Rectal smooth muscle tissue (tissue), 1 donor: ENCODE measurements at regions not wholly inside any gene's neighbourhood (a gene's known extent, or its start where the extent isn't known, plus 50 kb on each side); places are given as distances from the start of the nearest gene placed in this dataset.

Experiments used
- H3K27ac ChIP-seq: one replicate; pipeline ENCODE4 v1.7.0; 2013; ENCODE audit warnings: low read depth, low read length, inconsistent platforms
- H3K27me3 ChIP-seq: one replicate; pipeline ENCODE4 v1.7.0; 2013; ENCODE audit warnings: low read length; ENCODE audit not compliant: control insufficient read depth, insufficient read depth
- H3K36me3 ChIP-seq: one replicate; pipeline ENCODE4 v1.7.0; 2013; ENCODE audit warnings: low read length; ENCODE audit not compliant: control insufficient read depth, insufficient read depth
- H3K4me1 ChIP-seq: one replicate; pipeline ENCODE4 v1.7.0; 2013; ENCODE audit warnings: low read length; ENCODE audit not compliant: control insufficient read depth, insufficient read depth
- H3K4me3 ChIP-seq: one replicate; pipeline ENCODE4 v1.7.0; 2013; ENCODE audit warnings: low read length
- H3K9ac ChIP-seq: one replicate; pipeline ENCODE4 v1.7.0; 2013; ENCODE audit warnings: low read length

GRCh38 chr5:174383210-174384167, 338.0 kb downstream of the NSG2 start:
- H3K4me3 ChIP-seq = no peak overlapping the region
- H3K27me3 ChIP-seq = no peaks in the 10 kb centered on the region
- H3K9ac ChIP-seq = no peak overlapping the region
- no peak overlapping the region for H3K27ac ChIP-seq
- no peaks in the 10 kb centered on the region for H3K4me1 ChIP-seq
- H3K36me3 ChIP-seq = no peaks in the 10 kb centered on the region

- Histone ChIP-seq H3K9ac (no peak overlapping the region), H3K27ac (no peak overlapping the region), H3K4me1 (no peaks in the 10 kb centered on the region), H3K4me3 (no peak overlapping the region), H3K27me3 (no peaks in the 10 kb centered on the region), H3K36me3 (no peaks in the 10 kb centered on the region)
Measured at GRCh38 chr5:174384509-174384947, 339.0 kb downstream of the NSG2 start.

GRCh38 chr5:174386306-174386705, 338.1 kb upstream of the MSX2 start:
- Histone ChIP-seq H3K27ac (no peak overlapping the region), H3K4me3 (no peak overlapping the region), H3K9ac (no peak overlapping the region), H3K4me1 (no peaks in the 10 kb centered on the region), H3K36me3 (no peaks in the 10 kb centered on the region), H3K27me3 (no peaks in the 10 kb centered on the region)

GRCh38 chr5:174386846-174387245, 337.5 kb upstream of the MSX2 start:
- Histone ChIP-seq H3K36me3 (no peaks in the 10 kb centered on the region), H3K4me3 (no peak overlapping the region), H3K27ac (no peak overlapping the region), H3K27me3 (no peaks in the 10 kb centered on the region), H3K9ac (no peak overlapping the region), H3K4me1 (no peaks in the 10 kb centered on the region)

GRCh38 chr5:174387448-174387847, 336.9 kb upstream of the MSX2 start:
- Histone ChIP-seq H3K27ac (no peak overlapping the region), H3K36me3 (no peaks in the 10 kb centered on the region), H3K27me3 (no peaks in the 10 kb centered on the region), H3K4me3 (no peak overlapping the region), H3K4me1 (no peaks in the 10 kb centered on the region), H3K9ac (no peak overlapping the region)

GRCh38 chr5:174392892-174393291, 331.5 kb upstream of the MSX2 start:
- no peak overlapping the region for H3K27ac ChIP-seq
- no peaks in the 10 kb centered on the region for H3K4me1 ChIP-seq
- no peak overlapping the region for H3K9ac ChIP-seq
- H3K4me3 ChIP-seq = no peak overlapping the region
- H3K27me3 ChIP-seq = no peaks in the 10 kb centered on the region
- H3K36me3 ChIP-seq = no peaks in the 10 kb centered on the region

GRCh38 chr5:174396541-174396940, 327.8 kb upstream of the MSX2 start:
- Histone ChIP-seq H3K4me3 (no peak overlapping the region), H3K36me3 (no peaks in the 10 kb centered on the region), H3K9ac (no peak overlapping the region), H3K27me3 (no peaks in the 10 kb centered on the region), H3K27ac (no peak overlapping the region), H3K4me1 (no peaks in the 10 kb centered on the region)

GRCh38 chr5:174397206-174397605, 327.2 kb upstream of the MSX2 start:
- Histone ChIP-seq H3K9ac (no peak overlapping the region), H3K4me1 (no peaks in the 10 kb centered on the region), H3K36me3 (no peaks in the 10 kb centered on the region), H3K27ac (no peak overlapping the region), H3K27me3 (no peaks in the 10 kb centered on the region), H3K4me3 (no peak overlapping the region)

GRCh38 chr5:174398171-174398570, 326.2 kb upstream of the MSX2 start:
- Histone ChIP-seq H3K9ac (no peak overlapping the region), H3K27ac (no peak overlapping the region)

GRCh38 chr5:174399411-174399810, 325.0 kb upstream of the MSX2 start:
- Histone ChIP-seq H3K27me3 (no peaks in the 10 kb centered on the region), H3K4me3 (no peak overlapping the region), H3K36me3 (no peaks in the 10 kb centered on the region)

More at GRCh38 chr5:174398171-174398570, 326.2 kb upstream of the MSX2 start:
- Histone ChIP-seq H3K36me3 (no peaks in the 10 kb centered on the region), H3K27me3 (no peaks in the 10 kb centered on the region), H3K4me3 (no peak overlapping the region), H3K4me1 (no peaks in the 10 kb centered on the region)

GRCh38 chr5:174400461-174400860, 323.9 kb upstream of the MSX2 start:
- H3K27ac ChIP-seq = no peak overlapping the region

More at GRCh38 chr5:174399411-174399810, 325.0 kb upstream of the MSX2 start:
- Histone ChIP-seq H3K27ac (no peak overlapping the region), H3K4me1 (no peaks in the 10 kb centered on the region), H3K9ac (no peak overlapping the region)

GRCh38 chr5:174401793-174402192, 322.6 kb upstream of the MSX2 start:
- Histone ChIP-seq H3K36me3 (no peaks in the 10 kb centered on the region), H3K9ac (no peak overlapping the region), H3K27me3 (no peaks in the 10 kb centered on the region), H3K4me3 (no peak overlapping the region), H3K27ac (no peak overlapping the region), H3K4me1 (no peaks in the 10 kb centered on the region)

More at GRCh38 chr5:174400461-174400860, 323.9 kb upstream of the MSX2 start:
- no peaks in the 10 kb centered on the region for H3K4me1 ChIP-seq
- no peaks in the 10 kb centered on the region for H3K36me3 ChIP-seq
- H3K27me3 ChIP-seq = no peaks in the 10 kb centered on the region
- H3K9ac ChIP-seq = no peak overlapping the region
- no peak overlapping the region for H3K4me3 ChIP-seq
